ENCODE measurements at regions not wholly inside any gene's neighbourhood (a gene's known extent, or its start where the extent isn't known, plus 50 kb on each side); places are given as distances from the start of the nearest gene placed in this dataset.

DNA sequence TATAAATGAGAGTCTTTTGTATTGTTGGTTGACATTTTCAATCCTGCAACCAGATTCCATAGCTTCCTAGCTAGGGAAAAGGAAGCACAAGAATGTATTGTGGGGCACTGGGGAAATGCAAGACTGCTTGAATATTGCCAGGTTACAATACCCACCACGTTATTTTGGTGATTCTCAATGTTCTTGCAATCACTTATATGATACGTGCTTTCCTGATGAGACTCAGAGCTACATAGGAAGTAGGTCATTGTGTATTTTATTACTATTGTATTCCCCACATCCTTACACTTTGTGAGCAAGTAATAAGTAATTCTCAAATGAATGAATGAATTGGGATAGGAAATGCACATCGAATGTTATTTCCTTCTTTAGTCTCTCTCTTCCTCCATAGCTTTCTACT, 217.1 kb upstream of the CD180 start:
- TF ChIP-seq ZNF423 (tag by site-specific recombination; IDR thresholded peaks at IDR 0.05) (no peak), GFI1B (tag by site-specific recombination; IDR thresholded peaks at IDR 0.05) (no peak), ZBTB7A (tag by site-specific recombination; IDR thresholded peaks at IDR 0.05; ENCODE audit: low read depth) (no peak), ZNF830 (tag by site-specific recombination; IDR thresholded peaks at IDR 0.05; ENCODE audit: low read depth) (no peak), ZNF843 (tag by site-specific recombination; IDR thresholded peaks at IDR 0.05) (no peak)
- TF ChIP-seq, protein P1, sequence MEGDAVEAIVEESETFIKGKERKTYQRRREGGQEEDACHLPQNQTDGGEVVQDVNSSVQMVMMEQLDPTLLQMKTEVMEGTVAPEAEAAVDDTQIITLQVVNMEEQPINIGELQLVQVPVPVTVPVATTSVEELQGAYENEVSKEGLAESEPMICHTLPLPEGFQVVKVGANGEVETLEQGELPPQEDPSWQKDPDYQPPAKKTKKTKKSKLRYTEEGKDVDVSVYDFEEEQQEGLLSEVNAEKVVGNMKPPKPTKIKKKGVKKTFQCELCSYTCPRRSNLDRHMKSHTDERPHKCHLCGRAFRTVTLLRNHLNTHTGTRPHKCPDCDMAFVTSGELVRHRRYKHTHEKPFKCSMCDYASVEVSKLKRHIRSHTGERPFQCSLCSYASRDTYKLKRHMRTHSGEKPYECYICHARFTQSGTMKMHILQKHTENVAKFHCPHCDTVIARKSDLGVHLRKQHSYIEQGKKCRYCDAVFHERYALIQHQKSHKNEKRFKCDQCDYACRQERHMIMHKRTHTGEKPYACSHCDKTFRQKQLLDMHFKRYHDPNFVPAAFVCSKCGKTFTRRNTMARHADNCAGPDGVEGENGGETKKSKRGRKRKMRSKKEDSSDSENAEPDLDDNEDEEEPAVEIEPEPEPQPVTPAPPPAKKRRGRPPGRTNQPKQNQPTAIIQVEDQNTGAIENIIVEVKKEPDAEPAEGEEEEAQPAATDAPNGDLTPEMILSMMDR (tag by site-specific recombination; IDR thresholded peaks at IDR 0.05): no peak

Data from HEK293 (cell line).